ENCODE measurements at regions not wholly inside any gene's neighbourhood (a gene's known extent, or its start where the extent isn't known, plus 50 kb on each side); places are given as distances from the start of the nearest gene placed in this dataset.

- H3K27ac ChIP-seq = no peak overlapping the region
- TF ChIP-seq CTCF (IDR thresholded peaks at IDR 0.05) = no peak
- no peak for TF ChIP-seq ZFX (IDR thresholded peaks at IDR 0.05; ENCODE audit: borderline replicate concordance)
These were observed 72.2 kb downstream of the PRDM9 start for GRCh38 chr5:23579566-23579965.

- H3K27ac ChIP-seq = no peak overlapping the region
- TF ChIP-seq CTCF (IDR thresholded peaks at IDR 0.05) (no peak), ZFX (IDR thresholded peaks at IDR 0.05; ENCODE audit: borderline replicate concordance) (no peak)
These were observed 75.7 kb downstream of the PRDM9 start for GRCh38 chr5:23583081-23583480.

GRCh38 chr5:23588841-23589326 lies 81.5 kb downstream of the PRDM9 start:
- H3K27ac ChIP-seq = no peak overlapping the region
- TF ChIP-seq ZFX (IDR thresholded peaks at IDR 0.05; ENCODE audit: borderline replicate concordance) (no peak), CTCF (IDR thresholded peaks at IDR 0.05) (no peak)

GRCh38 chr5:23591250-23591649 lies 83.8 kb downstream of the PRDM9 start:
- TF ChIP-seq ZFX (IDR thresholded peaks at IDR 0.05; ENCODE audit: borderline replicate concordance) (no peak), CTCF (IDR thresholded peaks at IDR 0.05) (no peak)
- H3K27ac ChIP-seq = no peak overlapping the region

- H3K27ac ChIP-seq = no peak overlapping the region
- TF ChIP-seq ZFX (IDR thresholded peaks at IDR 0.05; ENCODE audit: borderline replicate concordance) = no peak
These were observed 99.5 kb downstream of the PRDM9 start for GRCh38 chr5:23606927-23607326.

- H3K27ac ChIP-seq = no peak overlapping the region
- TF ChIP-seq CTCF (IDR thresholded peaks at IDR 0.05) (no peak), ZFX (IDR thresholded peaks at IDR 0.05; ENCODE audit: borderline replicate concordance) (no peak)
These were observed 105.3 kb downstream of the PRDM9 start for GRCh38 chr5:23612701-23613100.

- no peak overlapping the region for H3K27ac ChIP-seq
- TF ChIP-seq ZFX (IDR thresholded peaks at IDR 0.05; ENCODE audit: borderline replicate concordance) = no peak
- TF ChIP-seq CTCF (IDR thresholded peaks at IDR 0.05) = no peak
These were observed 106.2 kb downstream of the PRDM9 start for GRCh38 chr5:23613566-23613965.

GRCh38 chr5:23614422-23614821 lies 107.0 kb downstream of the PRDM9 start:
- no peak overlapping the region for H3K27ac ChIP-seq
- TF ChIP-seq CTCF (IDR thresholded peaks at IDR 0.05) (no peak), ZFX (IDR thresholded peaks at IDR 0.05; ENCODE audit: borderline replicate concordance) (no peak)

Measured in 22Rv1 (cell line).